K562 (cell line): ENCODE measurements at regions not wholly inside any gene's neighbourhood (a gene's known extent, or its start where the extent isn't known, plus 50 kb on each side); places are given as distances from the start of the nearest gene placed in this dataset.
"Not testable (repeated sequence)": the region's sequence is repeated elsewhere in the genome, so short reads cannot be mapped to it uniquely, and the experiment has no call there.

Experiments
- ATAC-seq: fragments of 200-7000 bp; cut with Tn5 transposase; 3 replicates; pipeline ENCODE4 v1.9.1; 2020; ENCODE audit warnings: moderate library complexity
- BruUV-seq: library from RNA; stranded (reverse); fragments of 400-500 nt; replicated peaks from 2 replicates; lab custom pipeline; 2021; lab: Mats Ljungman, UMichigan
- CTCF ChIA-PET: fragments of 300-600 bp; formaldehyde crosslinking; extraction: SDS; loops from one replicate; lab custom pipeline; 2021; ENCODE audit warnings: low intra/inter-chr PET ratio; lab: Yijun Ruan, JAX
- POLR2A ChIA-PET: fragments of 300-600, 350-650 bp; sonication (Branson Sonifier 250); formaldehyde crosslinking; extraction: SDS; loops from one replicate; lab custom pipeline; 2021; ENCODE audit warnings: antibody characterized with exemption, inconsistent platforms; lab: Yijun Ruan, JAX
- DNase-seq, 4 experiments: peaks; one replicate each; pipeline versions ENCODE4 v3.0.0 to v3.0.0-alpha.2; 2011 to 2018; ENCODE audit warnings: low spot score in 3 of 4, mixed read lengths in 3 of 4; ENCODE audit errors: extremely low read depth in 1 of 4
- FAIRE-seq: peaks from 2 replicates; lab custom pipeline; 2011; peaks lifted over from hg19 to GRCh38; lab: Jason Lieb, UNC
- H2AFZ ChIP-seq: 2 replicates; pipeline ENCODE4 v1.6.0; 2011; ENCODE audit warnings: low read depth, low read length, control low read depth, inconsistent platforms
- H3K27ac ChIP-seq: fragments of 200-600 bp; 3 replicates; pipeline ENCODE4 v1.8.0; 2011; ENCODE audit warnings: low read depth, mild to moderate bottlenecking, control low read depth, inconsistent platforms, low read length, moderate library complexity, mixed read lengths; ENCODE audit errors: extremely low read depth
- H3K27me3 ChIP-seq, 2 experiments: fragments of 300-600 bp in 1 of 2; 2 replicates in 1 of 2; 3 replicates in 1 of 2; pipeline versions ENCODE4 v1.6.0 to v1.8.0; 2011; ENCODE audit warnings: inconsistent platforms in 2 of 2, low read length in 2 of 2, mild to moderate bottlenecking in 1 of 2, mixed read lengths in 1 of 2, moderate library complexity in 1 of 2; ENCODE audit not compliant: control insufficient read depth in 2 of 2, insufficient read depth in 2 of 2
- H3K36me3 ChIP-seq: fragments of 300-600 bp; 3 replicates; pipeline ENCODE4 v1.8.0; 2011; ENCODE audit warnings: mild to moderate bottlenecking, low read length, inconsistent platforms; ENCODE audit not compliant: control insufficient read depth, insufficient read depth
- H3K4me1 ChIP-seq, 2 experiments: fragments of 200-600 bp in 1 of 2; replicated peaks in 1 of 2; 2 replicates in 1 of 2; 3 replicates in 1 of 2; pipeline versions ENCODE4 v1.5.1 to v1.8.0; 2011; ENCODE audit warnings: inconsistent platforms in 2 of 2, low read length in 2 of 2, mild to moderate bottlenecking in 1 of 2, mixed read lengths in 1 of 2, moderate library complexity in 1 of 2; ENCODE audit not compliant: control insufficient read depth in 2 of 2, insufficient read depth in 2 of 2
- H3K4me2 ChIP-seq: 2 replicates; pipeline ENCODE4 v1.6.1; 2011; ENCODE audit warnings: low read length, control low read depth, inconsistent platforms, mixed read lengths; ENCODE audit not compliant: insufficient read depth
- H3K4me3 ChIP-seq: fragments of 200-600 bp; sonication (generic), shearing (Covaris generic); 2 replicates; pipeline ENCODE4 v1.5.1; 2016; ENCODE audit warnings: control low read depth, inconsistent platforms
- H3K79me2 ChIP-seq: fragments of 200-600 bp; 3 replicates; pipeline ENCODE4 v1.8.0; 2011; ENCODE audit warnings: low read length, inconsistent platforms; ENCODE audit not compliant: control insufficient read depth, insufficient read depth
- H3K9ac ChIP-seq, 2 experiments: 2 replicates each; pipeline versions ENCODE4 v1.6.0 to v1.6.1; 2011; ENCODE audit warnings: low read depth in 2 of 2, low read length in 2 of 2, control low read depth in 1 of 2, inconsistent platforms in 1 of 2, mild to moderate bottlenecking in 1 of 2, mixed read lengths in 1 of 2; ENCODE audit not compliant: insufficient read depth in 1 of 2
- H3K9me1 ChIP-seq: one replicate; pipeline ENCODE4 v1.6.0; 2011; ENCODE audit warnings: inconsistent platforms, mild to moderate bottlenecking, low read length, moderate library complexity; ENCODE audit not compliant: control insufficient read depth, insufficient read depth
- H3K9me3 ChIP-seq: replicated peaks from 2 replicates; pipeline ENCODE4 v1.5.1; 2011; ENCODE audit warnings: low read depth, low read length, inconsistent platforms; ENCODE audit not compliant: control insufficient read depth, insufficient read depth
- H4K20me1 ChIP-seq: replicated peaks from 2 replicates; pipeline ENCODE4 v1.6.1; 2011; ENCODE audit warnings: low read length, inconsistent platforms, mixed read lengths; ENCODE audit not compliant: control insufficient read depth, insufficient read depth
- FOXM1 ChIP-seq, 2 experiments: fragments of 450-650 bp in 1 of 2; sonication (generic) in 1 of 2; formaldehyde crosslinking in 1 of 2; IDR thresholded peaks; 2 replicates each; pipeline versions ENCODE4 v1.6.1 to v1.9.0; 2017 to 2022; ENCODE audit warnings: low read depth in 2 of 2, mild to moderate bottlenecking in 2 of 2, missing genetic modification reagents in 1 of 2, moderate library complexity in 1 of 2
- MEF2D ChIP-seq: conservative IDR thresholded peaks from 2 replicates; pipeline ENCODE4 v1.6.1; 2016; ENCODE audit warnings: low read depth, missing genetic modification characterization, missing compliant biosample characterization
- TGIF2 ChIP-seq: sonication (generic); formaldehyde crosslinking; IDR thresholded peaks from 2 replicates; pipeline ENCODE4 v1.8.1; 2022; ENCODE audit warnings: mild to moderate bottlenecking, missing genetic modification reagents, moderate library complexity
- ZNF146 ChIP-seq: IDR thresholded peaks from one replicate; pipeline ENCODE4 v1.6.1; 2018; ENCODE audit warnings: missing compliant biosample characterization; ENCODE audit not compliant: unreplicated experiment
- ZNF316 ChIP-seq: fragments of 450-650 bp; IDR thresholded peaks from 2 replicates; pipeline ENCODE4 v1.6.1; 2016
- ZNF354B ChIP-seq: fragments of 250-450 bp; sonication (Bioruptor Pico); IDR thresholded peaks from 2 replicates; pipeline ENCODE4 v1.4.0; 2020
- ZNF444 ChIP-seq: fragments of 250-450 bp; sonication (Bioruptor Pico); IDR thresholded peaks from 2 replicates; pipeline ENCODE4 v1.4.0; 2020; ENCODE audit warnings: mild to moderate bottlenecking, moderate library complexity
- WGBS: fragments of 100-300 bp; shearing (Covaris generic); methylation state at CpG from one replicate; pipeline ENCODE4 v1.1.6; 2016; ENCODE audit warnings: low coverage, mixed read lengths; ENCODE audit not compliant: insufficient coverage; ENCODE audit errors: missing lambda C conversion rate; 5-methylcytosine and 5-hydroxymethylcytosine counted together
- in situ Hi-C: fragments of 300-500 bp; cut with MboI; formaldehyde crosslinking; loops from 4 replicates; pipeline ENCODE4 v1.15.0; 2018; ENCODE audit warnings: inconsistent platforms, mixed read lengths
- intact Hi-C: fragments of 100-400 bp; cut with micrococcal nuclease; formaldehyde crosslinking; loops from 2 replicates; pipeline ENCODE4 v1.14.2; 2022
- TF ChIP-seq, protein P1 (sequence below): IDR thresholded peaks from 2 replicates; pipeline ENCODE4 v1.6.1; 2014; ENCODE audit warnings: antibody characterized with exemption
- TF ChIP-seq, protein P2 (sequence below): fragments of 150-350 bp; IDR thresholded peaks from 2 replicates; pipeline ENCODE4 v1.6.1; 2014; ENCODE audit warnings: low read depth, mild to moderate bottlenecking, low read length, borderline replicate concordance
- TF ChIP-seq, protein P3 (sequence below): fragments of 250-450 bp; sonication (Bioruptor Pico); IDR thresholded peaks from 2 replicates; pipeline ENCODE4 v1.8.0; 2022; ENCODE audit warnings: inconsistent platforms, mild to moderate bottlenecking, moderate library complexity, borderline replicate concordance

DNA sequence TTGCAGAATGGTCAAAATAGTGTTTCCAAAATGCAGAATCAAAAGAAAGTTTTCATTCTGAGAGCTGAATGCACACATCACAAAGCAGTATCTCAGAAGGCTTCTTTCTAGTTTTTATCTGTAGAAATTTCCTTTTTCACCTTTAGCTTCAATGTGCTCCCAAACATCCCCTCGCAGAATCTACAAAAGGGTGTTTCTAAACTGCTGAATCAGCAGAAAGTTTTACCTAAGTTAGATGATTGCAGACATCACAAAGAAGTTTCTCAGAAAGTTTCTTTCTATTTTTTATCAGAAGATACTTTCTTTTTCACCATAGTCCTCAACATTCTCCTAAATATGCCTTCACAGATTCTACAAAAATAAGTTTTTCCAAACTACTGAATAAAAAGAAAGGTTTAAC is 239.8 kb downstream of the OR4A5 start (continued):
- TF ChIP-seq, protein P1, sequence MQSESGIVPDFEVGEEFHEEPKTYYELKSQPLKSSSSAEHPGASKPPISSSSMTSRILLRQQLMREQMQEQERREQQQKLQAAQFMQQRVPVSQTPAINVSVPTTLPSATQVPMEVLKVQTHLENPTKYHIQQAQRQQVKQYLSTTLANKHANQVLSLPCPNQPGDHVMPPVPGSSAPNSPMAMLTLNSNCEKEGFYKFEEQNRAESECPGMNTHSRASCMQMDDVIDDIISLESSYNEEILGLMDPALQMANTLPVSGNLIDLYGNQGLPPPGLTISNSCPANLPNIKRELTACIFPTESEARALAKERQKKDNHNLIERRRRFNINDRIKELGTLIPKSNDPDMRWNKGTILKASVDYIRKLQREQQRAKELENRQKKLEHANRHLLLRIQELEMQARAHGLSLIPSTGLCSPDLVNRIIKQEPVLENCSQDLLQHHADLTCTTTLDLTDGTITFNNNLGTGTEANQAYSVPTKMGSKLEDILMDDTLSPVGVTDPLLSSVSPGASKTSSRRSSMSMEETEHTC: no peak
- TF ChIP-seq ZNF316 (peak; percentile 85), ZNF354B (CRISPR knock-in tag) (no peak), ZNF146 (CRISPR knock-in tag) (no peak), MEF2D (tag) (no peak), TGIF2 (CRISPR knock-in tag) (no peak), FOXM1 (IDR thresholded peaks at IDR 0.05; ENCODE audit: low read depth) (no peak), FOXM1 (CRISPR knock-in tag; IDR thresholded peaks at IDR 0.05; ENCODE audit: low read depth) (no peak), ZNF444 (CRISPR knock-in tag) (no peak)
- TF ChIP-seq, protein P2, sequence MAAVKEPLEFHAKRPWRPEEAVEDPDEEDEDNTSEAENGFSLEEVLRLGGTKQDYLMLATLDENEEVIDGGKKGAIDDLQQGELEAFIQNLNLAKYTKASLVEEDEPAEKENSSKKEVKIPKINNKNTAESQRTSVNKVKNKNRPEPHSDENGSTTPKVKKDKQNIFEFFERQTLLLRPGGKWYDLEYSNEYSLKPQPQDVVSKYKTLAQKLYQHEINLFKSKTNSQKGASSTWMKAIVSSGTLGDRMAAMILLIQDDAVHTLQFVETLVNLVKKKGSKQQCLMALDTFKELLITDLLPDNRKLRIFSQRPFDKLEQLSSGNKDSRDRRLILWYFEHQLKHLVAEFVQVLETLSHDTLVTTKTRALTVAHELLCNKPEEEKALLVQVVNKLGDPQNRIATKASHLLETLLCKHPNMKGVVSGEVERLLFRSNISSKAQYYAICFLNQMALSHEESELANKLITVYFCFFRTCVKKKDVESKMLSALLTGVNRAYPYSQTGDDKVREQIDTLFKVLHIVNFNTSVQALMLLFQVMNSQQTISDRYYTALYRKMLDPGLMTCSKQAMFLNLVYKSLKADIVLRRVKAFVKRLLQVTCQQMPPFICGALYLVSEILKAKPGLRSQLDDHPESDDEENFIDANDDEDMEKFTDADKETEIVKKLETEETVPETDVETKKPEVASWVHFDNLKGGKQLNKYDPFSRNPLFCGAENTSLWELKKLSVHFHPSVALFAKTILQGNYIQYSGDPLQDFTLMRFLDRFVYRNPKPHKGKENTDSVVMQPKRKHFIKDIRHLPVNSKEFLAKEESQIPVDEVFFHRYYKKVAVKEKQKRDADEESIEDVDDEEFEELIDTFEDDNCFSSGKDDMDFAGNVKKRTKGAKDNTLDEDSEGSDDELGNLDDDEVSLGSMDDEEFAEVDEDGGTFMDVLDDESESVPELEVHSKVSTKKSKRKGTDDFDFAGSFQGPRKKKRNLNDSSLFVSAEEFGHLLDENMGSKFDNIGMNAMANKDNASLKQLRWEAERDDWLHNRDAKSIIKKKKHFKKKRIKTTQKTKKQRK: no peak
- TF ChIP-seq, protein P3, sequence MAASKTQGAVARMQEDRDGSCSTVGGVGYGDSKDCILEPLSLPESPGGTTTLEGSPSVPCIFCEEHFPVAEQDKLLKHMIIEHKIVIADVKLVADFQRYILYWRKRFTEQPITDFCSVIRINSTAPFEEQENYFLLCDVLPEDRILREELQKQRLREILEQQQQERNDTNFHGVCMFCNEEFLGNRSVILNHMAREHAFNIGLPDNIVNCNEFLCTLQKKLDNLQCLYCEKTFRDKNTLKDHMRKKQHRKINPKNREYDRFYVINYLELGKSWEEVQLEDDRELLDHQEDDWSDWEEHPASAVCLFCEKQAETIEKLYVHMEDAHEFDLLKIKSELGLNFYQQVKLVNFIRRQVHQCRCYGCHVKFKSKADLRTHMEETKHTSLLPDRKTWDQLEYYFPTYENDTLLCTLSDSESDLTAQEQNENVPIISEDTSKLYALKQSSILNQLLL: no peak

DNA sequence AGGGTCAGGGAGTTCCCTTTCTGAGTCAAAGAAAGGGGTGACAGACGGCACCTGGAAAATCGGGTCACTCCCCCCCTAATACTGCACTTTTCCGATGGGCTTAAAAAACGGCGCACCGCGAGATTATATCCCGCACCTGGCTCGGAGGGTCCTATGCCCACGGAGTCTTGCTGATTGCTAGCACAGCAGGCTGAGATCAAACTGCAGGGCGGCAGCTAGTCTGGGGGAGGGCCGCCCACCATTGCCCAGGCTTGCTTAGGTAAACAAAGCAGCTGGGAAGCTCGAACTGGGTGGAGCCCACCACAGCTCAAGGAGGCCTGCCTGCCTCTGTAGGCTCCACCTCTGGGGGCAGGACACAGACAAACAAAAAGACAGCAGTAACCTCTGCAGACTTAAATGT is 240.5 kb downstream of the OR4A5 start:
- H3K9me3 ChIP-seq, ATAC-seq, POLR2A ChIA-PET, FAIRE-seq, in situ Hi-C loops, BruUV-seq, H3K4me2 ChIP-seq, intact Hi-C loops, DNase-seq, H3K9me1 ChIP-seq, H3K79me2 ChIP-seq, H3K9ac ChIP-seq, H3K4me3 ChIP-seq, H4K20me1 ChIP-seq, H2AFZ ChIP-seq, H3K27ac ChIP-seq, H3K27me3 ChIP-seq, H3K4me1 ChIP-seq, CTCF ChIA-PET, H3K36me3 ChIP-seq: not testable (repeated sequence)
- WGBS: 0% methylated on average over 11 of the region's 13 CpGs
